PC-3 (cell line): ENCODE measurements at regions not wholly inside any gene's neighbourhood (a gene's known extent, or its start where the extent isn't known, plus 50 kb on each side); places are given as distances from the start of the nearest gene placed in this dataset.
"Not testable (repeated sequence)": the region's sequence is repeated elsewhere in the genome, so short reads cannot be mapped to it uniquely, and the experiment has no call there.

Experiments used
- ATAC-seq: fragments of 200-7000 bp; cut with Tn5 transposase; 2 replicates; pipeline ENCODE4 v1.9.1; 2020; ENCODE audit warnings: mild to moderate bottlenecking, moderate library complexity
- BruUV-seq: library from RNA; stranded (reverse); fragments of 400-500 nt; replicated peaks from 2 replicates; lab custom pipeline; 2021; lab: Mats Ljungman, UMichigan
- CTCF ChIA-PET: fragments of 300-600 bp; sonication (Branson Sonifier 250); formaldehyde crosslinking; loops from one replicate; lab custom pipeline; 2022; ENCODE audit warnings: antibody characterized with exemption; lab: Charles Lee
- POLR2A ChIA-PET: fragments of 300-600 bp; sonication (Branson Sonifier 250); formaldehyde crosslinking; loops from one replicate; lab custom pipeline; 2022; ENCODE audit warnings: antibody characterized with exemption; ENCODE audit not compliant: unreplicated experiment; lab: Charles Lee
- DNase-seq: peaks from one replicate; pipeline ENCODE4 v3.0.0-alpha.2; 2015
- H2AFZ ChIP-seq: fragments of 300-600 bp; sonication (generic); 2 replicates; pipeline ENCODE4 v1.6.0; 2016; ENCODE audit warnings: antibody characterized with exemption, low read length
- H3F3A ChIP-seq: fragments of 300-600 bp; sonication (generic); one replicate; pipeline ENCODE4 v1.6.0; 2017; ENCODE audit warnings: antibody characterized with exemption, low read length, control low read depth, mild to moderate bottlenecking; ENCODE audit not compliant: unreplicated experiment
- H3K27ac ChIP-seq: fragments of 300-600 bp; sonication (generic); 2 replicates; pipeline ENCODE4 v1.5.1; 2016; ENCODE audit warnings: mild to moderate bottlenecking, low read length
- H3K27me3 ChIP-seq: fragments of 300-600 bp; sonication (generic); 2 replicates; pipeline ENCODE4 v1.6.1; 2016; ENCODE audit warnings: low read length, mixed read lengths
- H3K36me3 ChIP-seq: fragments of 300-600 bp; sonication (generic); 2 replicates; pipeline ENCODE4 v1.6.1; 2016; ENCODE audit warnings: low read depth, mixed run types, low read length, mixed read lengths
- H3K4me1 ChIP-seq: fragments of 300-600 bp; sonication (generic); 2 replicates; pipeline ENCODE4 v1.5.1; 2016; ENCODE audit warnings: low read length; ENCODE audit not compliant: insufficient read depth
- H3K4me2 ChIP-seq: fragments of 300-600 bp; sonication (generic); 2 replicates; pipeline ENCODE4 v1.6.0; 2016; ENCODE audit warnings: low read length
- H3K4me3 ChIP-seq: fragments of 300-600 bp; sonication (generic); 2 replicates; pipeline ENCODE4 v1.5.1; 2016; ENCODE audit warnings: mild to moderate bottlenecking, low read length, mixed read lengths
- H3K79me2 ChIP-seq: fragments of 300-600 bp; sonication (generic); 2 replicates; pipeline ENCODE4 v1.6.1; 2017; ENCODE audit warnings: low read length, mixed read lengths
- H3K9ac ChIP-seq: fragments of 300-600 bp; sonication (generic); 2 replicates; pipeline ENCODE4 v1.6.0; 2016; ENCODE audit warnings: mild to moderate bottlenecking, low read length
- H3K9me2 ChIP-seq: fragments of 300-600 bp; sonication (generic); replicated peaks from 2 replicates; pipeline ENCODE4 v1.6.1; 2016; ENCODE audit warnings: mixed run types, low read length, mixed read lengths
- H3K9me3 ChIP-seq: fragments of 300-600 bp; sonication (generic); 2 replicates; pipeline ENCODE4 v1.6.1; 2016; ENCODE audit warnings: low read length, mixed read lengths
- H4K20me1 ChIP-seq: fragments of 300-600 bp; sonication (generic); 2 replicates; pipeline ENCODE4 v1.6.1; 2016; ENCODE audit warnings: low read length, mixed read lengths
- CTCF ChIP-seq: fragments of 300-600 bp; sonication (generic); conservative IDR thresholded peaks from 2 replicates; pipeline ENCODE4 v1.5.1; 2017; ENCODE audit warnings: antibody characterized with exemption, low read depth, mild to moderate bottlenecking, low read length
- EZH2 ChIP-seq: fragments of 300-600 bp; sonication (generic); IDR thresholded peaks from one replicate; pipeline ENCODE4 v1.6.1; 2017; ENCODE audit warnings: antibody characterized with exemption, mild to moderate bottlenecking, low read length; ENCODE audit not compliant: unreplicated experiment
- EZH2phosphoT487 ChIP-seq: fragments of 300-600 bp; sonication (generic); IDR thresholded peaks from 2 replicates; pipeline ENCODE4 v1.6.1; 2018; ENCODE audit warnings: mild to moderate bottlenecking, antibody characterized with exemption, low read length, borderline replicate concordance
- intact Hi-C: fragments of 100-400 bp; cut with micrococcal nuclease; formaldehyde crosslinking; loops from 2 replicates; pipeline ENCODE4 v1.9.0; 2023

- H2AFZ ChIP-seq, result no peak overlapping the region
- no peak for DNase-seq
- no peaks in the 10 kb centered on the region for H3K9me2 ChIP-seq
- ChIA-PET CTCF (no interaction called here), POLR2A (no interaction called here)
- no peak overlapping the region for H3K4me2 ChIP-seq
- intact Hi-C loops, result no loop called here
- H3K27ac ChIP-seq, result no peak overlapping the region
- H3K27me3 ChIP-seq, result no peaks in the 10 kb centered on the region
- no peaks in the 10 kb centered on the region for H3K79me2 ChIP-seq
- no peak overlapping the region for H3K4me3 ChIP-seq
- no TSS peak for BruUV-seq
- no peaks in the 10 kb centered on the region; the same call in 1 of the 2 replicates for H3K4me1 ChIP-seq
- no peaks in the 10 kb centered on the region for H3K36me3 ChIP-seq
- H3K9me3 ChIP-seq, result peaks cover 8% of the 10 kb centered on the region; the same call in 1 of the 2 replicates
- H4K20me1 ChIP-seq, result no peaks in the 10 kb centered on the region
- no peak for ATAC-seq
- no peak for TF ChIP-seq EZH2
- TF ChIP-seq EZH2phosphoT487, result no peak
- no peak for TF ChIP-seq CTCF
- H3K9ac ChIP-seq, result no peak overlapping the region
- H3F3A ChIP-seq, result no peaks in the 10 kb centered on the region
These were observed 52.0 kb upstream of the CPM start for GRCh38 chr12:68984796-68985573.

- H2AFZ ChIP-seq, H3K9me3 ChIP-seq, H3K9ac ChIP-seq, H3K27me3 ChIP-seq, CTCF ChIA-PET, ATAC-seq, H3K9me2 ChIP-seq, H3K27ac ChIP-seq, H3K4me2 ChIP-seq, H3K79me2 ChIP-seq, H3F3A ChIP-seq, H4K20me1 ChIP-seq, BruUV-seq, DNase-seq, POLR2A ChIA-PET, intact Hi-C loops, H3K4me1 ChIP-seq, H3K4me3 ChIP-seq, H3K36me3 ChIP-seq: not testable (repeated sequence)
These were observed 64.6 kb upstream of the CPM start for GRCh38 chr12:68997526-68997925.

GRCh38 chr12:68998041-68998440 lies 65.1 kb upstream of the CPM start:
- DNase-seq (no peak), ATAC-seq (no peak)
- no peaks in the 10 kb centered on the region for H3K9me2 ChIP-seq
- TF ChIP-seq CTCF, result no peak
- no peak for TF ChIP-seq EZH2
- TF ChIP-seq EZH2phosphoT487, result no peak
- H3K4me3 ChIP-seq, result no peak overlapping the region
- H3K9me3 ChIP-seq, result no peaks in the 10 kb centered on the region
- BruUV-seq, result no TSS peak
- no peak overlapping the region for H2AFZ ChIP-seq
- no peaks in the 10 kb centered on the region for H3K36me3 ChIP-seq
- H3K27me3 ChIP-seq, result no peaks in the 10 kb centered on the region
- H3K4me1 ChIP-seq, result no peaks in the 10 kb centered on the region
- H3K79me2 ChIP-seq, result no peaks in the 10 kb centered on the region
- intact Hi-C loops, result no loop called here
- H3F3A ChIP-seq, result no peaks in the 10 kb centered on the region
- H3K4me2 ChIP-seq, result no peak overlapping the region
- ChIA-PET POLR2A (no interaction called here), CTCF (no interaction called here)
- H3K27ac ChIP-seq, result no peak overlapping the region
- H3K9ac ChIP-seq, result no peak overlapping the region
- H4K20me1 ChIP-seq, result no peaks in the 10 kb centered on the region
